Lower lobe of right lung (tissue), 2 donors: ENCODE measurements at regions not wholly inside any gene's neighbourhood (a gene's known extent, or its start where the extent isn't known, plus 50 kb on each side); places are given as distances from the start of the nearest gene placed in this dataset.
"Not testable (repeated sequence)": the region's sequence is repeated elsewhere in the genome, so short reads cannot be mapped to it uniquely, and the experiment has no call there.

ENCODE experiments used
- ATAC-seq, 2 donors: fragments of 200-7000 bp; cut with Tn5 transposase; one replicate each; pipeline ENCODE4 v1.9.1; 2020 to 2022; ENCODE audit warnings: mild to moderate bottlenecking in 2 of 2, moderate library complexity in 2 of 2
- DNase-seq: peaks from one replicate; pipeline ENCODE4 v3.0.0-alpha.2; 2020
- H3K27ac ChIP-seq: fragments of 200-600 bp; one replicate; pipeline ENCODE4 v1.8.0; 2022
- H3K27me3 ChIP-seq: fragments of 200-600 bp; one replicate; pipeline ENCODE4 v1.8.0; 2022; ENCODE audit warnings: low read depth
- H3K36me3 ChIP-seq: fragments of 200-600 bp; one replicate; pipeline ENCODE4 v1.8.0; 2022; ENCODE audit warnings: mild to moderate bottlenecking
- H3K4me1 ChIP-seq: fragments of 200-600 bp; one replicate; pipeline ENCODE4 v1.8.0; 2022
- H3K4me3 ChIP-seq: fragments of 200-600 bp; one replicate; pipeline ENCODE4 v1.8.0; 2022; ENCODE audit warnings: mild to moderate bottlenecking
- H3K9me3 ChIP-seq: fragments of 200-600 bp; one replicate; pipeline ENCODE4 v1.8.0; 2022
- CTCF ChIP-seq: fragments of 200-600 bp; IDR thresholded peaks from one replicate; pipeline ENCODE4 v1.8.0; 2022; ENCODE audit warnings: antibody characterized with exemption, mild to moderate bottlenecking
- intact Hi-C: fragments of 100-400 bp; cut with DNase I; formaldehyde crosslinking; loops from one replicate; pipeline ENCODE4 v1.11.0; 2022
- donor health status: DM: no; HTN: yes; CAD: no; lungs with severe emphysema.

- DNase-seq, result no peak
Measured at GRCh38 chr16:61128545-61129323, 907.5 kb downstream of the CDH8 start.

GRCh38 chr16:61105544-61105943, 930.7 kb downstream of the CDH8 start:
- H3K36me3 ChIP-seq, result no peaks in the 10 kb centered on the region
- intact Hi-C loops, result no loop called here
- no peak overlapping the region for H3K4me3 ChIP-seq
- H3K9me3 ChIP-seq, result no peaks in the 10 kb centered on the region
- no peak for DNase-seq
- no peaks in the 10 kb centered on the region for H3K27me3 ChIP-seq
- no peaks in the 10 kb centered on the region for H3K4me1 ChIP-seq
- no peak overlapping the region for H3K27ac ChIP-seq
- TF ChIP-seq CTCF, result no peak
- no peak for ATAC-seq

More at GRCh38 chr16:61128545-61129323, 907.5 kb downstream of the CDH8 start:
- Histone ChIP-seq H3K36me3 (no peaks in the 10 kb centered on the region), H3K4me3 (no peak overlapping the region), H3K27me3 (no peaks in the 10 kb centered on the region), H3K27ac (no peak overlapping the region), H3K9me3 (no peaks in the 10 kb centered on the region), H3K4me1 (no peaks in the 10 kb centered on the region)
- TF ChIP-seq CTCF, result no peak
- ATAC-seq, result peak; percentile 21 to 46
- intact Hi-C loops, result no loop called here

- no peak for TF ChIP-seq CTCF
- intact Hi-C loops, result no loop called here
- no peak overlapping the region for H3K27ac ChIP-seq
- no peaks in the 10 kb centered on the region for H3K4me1 ChIP-seq
- no peaks in the 10 kb centered on the region for H3K36me3 ChIP-seq
- ATAC-seq, result no peak
- DNase-seq, result no peak
- H3K4me3 ChIP-seq, result no peak overlapping the region
- no peaks in the 10 kb centered on the region for H3K27me3 ChIP-seq
- peaks cover 4% of the 10 kb centered on the region for H3K9me3 ChIP-seq
Measured at GRCh38 chr16:61098505-61098904, 937.7 kb downstream of the CDH8 start.

- H3K4me1 ChIP-seq, H3K27me3 ChIP-seq, intact Hi-C loops, H3K4me3 ChIP-seq, H3K9me3 ChIP-seq, H3K36me3 ChIP-seq, H3K27ac ChIP-seq, ATAC-seq: not testable (repeated sequence)
- peak; percentile 16 for DNase-seq
Measured at GRCh38 chr16:61091300-61091699, 944.9 kb downstream of the CDH8 start.

GRCh38 chr16:61083711-61084110, 952.5 kb downstream of the CDH8 start:
- Histone ChIP-seq H3K9me3 (no peaks in the 10 kb centered on the region), H3K27ac (no peak overlapping the region), H3K4me1 (no peaks in the 10 kb centered on the region), H3K36me3 (no peaks in the 10 kb centered on the region), H3K27me3 (no peaks in the 10 kb centered on the region), H3K4me3 (no peak overlapping the region)
- DNase-seq (no peak), ATAC-seq (no peak)
- TF ChIP-seq CTCF, result no peak
- intact Hi-C loops, result no loop called here

- H3K27ac ChIP-seq, result no peak overlapping the region
- no peak overlapping the region for H3K4me3 ChIP-seq
- no peak for TF ChIP-seq CTCF
- intact Hi-C loops, result no loop called here
- no peaks in the 10 kb centered on the region for H3K36me3 ChIP-seq
- H3K9me3 ChIP-seq, result peaks cover 8% of the 10 kb centered on the region
- no peaks in the 10 kb centered on the region for H3K27me3 ChIP-seq
- ATAC-seq (no peak), DNase-seq (no peak)
- H3K4me1 ChIP-seq, result no peaks in the 10 kb centered on the region
Measured at GRCh38 chr16:61074324-61074723, 961.9 kb downstream of the CDH8 start.
